ENCODE measurements at regions not wholly inside any gene's neighbourhood (a gene's known extent, or its start where the extent isn't known, plus 50 kb on each side); places are given as distances from the start of the nearest gene placed in this dataset.
"Not testable (repeated sequence)": the region's sequence is repeated elsewhere in the genome, so short reads cannot be mapped to it uniquely, and the experiment has no call there.

GRCh38 chr3:152724270-152724669, 110.7 kb upstream of the P2RY1 start:
- FAIRE-seq, result no peak

- FAIRE-seq, result no peak
Observed at GRCh38 chr3:152728231-152728980, 106.5 kb upstream of the P2RY1 start.

- no peak for FAIRE-seq
Observed at GRCh38 chr3:152729906-152730305, 105.0 kb upstream of the P2RY1 start.

- FAIRE-seq, result no peak
Observed at GRCh38 chr3:152731511-152731910, 103.4 kb upstream of the P2RY1 start.

- no peak for FAIRE-seq
Observed at GRCh38 chr3:152733584-152734119, 101.3 kb upstream of the P2RY1 start.

GRCh38 chr3:152737021-152737908, 97.7 kb upstream of the P2RY1 start:
- no peak for FAIRE-seq

- no peak for FAIRE-seq
Observed at GRCh38 chr3:152738656-152739055, 96.3 kb upstream of the P2RY1 start.

- no peak for FAIRE-seq
Observed at GRCh38 chr3:152742368-152743347, 92.3 kb upstream of the P2RY1 start.

- no peak for FAIRE-seq
Observed at GRCh38 chr3:152745646-152746045, 89.3 kb upstream of the P2RY1 start.

- FAIRE-seq, result no peak
Observed at GRCh38 chr3:152754303-152754702, 80.6 kb upstream of the P2RY1 start.

GRCh38 chr3:152756807-152757206, 78.1 kb upstream of the P2RY1 start:
- FAIRE-seq, result no peak

- no peak for FAIRE-seq
Observed at GRCh38 chr3:152760024-152760563, 74.8 kb upstream of the P2RY1 start.

- FAIRE-seq, result no peak
Observed at GRCh38 chr3:152760591-152760990, 74.3 kb upstream of the P2RY1 start.

- FAIRE-seq, result no peak
Observed at GRCh38 chr3:152768478-152768877, 66.5 kb upstream of the P2RY1 start.

GRCh38 chr3:152769523-152769922, 65.4 kb upstream of the P2RY1 start:
- FAIRE-seq, result no peak

GRCh38 chr3:152770296-152770695, 64.6 kb upstream of the P2RY1 start:
- no peak for FAIRE-seq

- FAIRE-seq, result peak; percentile 35
Observed at GRCh38 chr3:152771120-152771519, 63.8 kb upstream of the P2RY1 start.

- FAIRE-seq, result no peak
Observed at GRCh38 chr3:152772674-152773225, 62.2 kb upstream of the P2RY1 start.

- FAIRE-seq, result no peak
Observed at GRCh38 chr3:152773633-152774032, 61.3 kb upstream of the P2RY1 start.

- not testable (repeated sequence) for FAIRE-seq
Observed at GRCh38 chr3:152774230-152774629, 60.7 kb upstream of the P2RY1 start.

GRCh38 chr3:152778022-152778421, 56.9 kb upstream of the P2RY1 start:
- no peak for FAIRE-seq

GRCh38 chr3:152779653-152780052, 55.3 kb upstream of the P2RY1 start:
- no peak for FAIRE-seq
